SIG-M5 (cell line): ENCODE measurements at regions not wholly inside any gene's neighbourhood (a gene's known extent, or its start where the extent isn't known, plus 50 kb on each side); places are given as distances from the start of the nearest gene placed in this dataset.
"Not testable (repeated sequence)": the region's sequence is repeated elsewhere in the genome, so short reads cannot be mapped to it uniquely, and the experiment has no call there.

Source experiments
- DNase-seq: peaks from one replicate; lab custom pipeline; 2025; lab: John Stamatoyannopoulos, UW

- DNase-seq = no peak
Measured at GRCh38 chr10:3264161-3264761, 91.7 kb upstream of the PITRM1 start.

GRCh38 chr10:3263747-3264146 lies 91.2 kb upstream of the PITRM1 start:
- DNase-seq = no peak

- DNase-seq = no peak
Measured at GRCh38 chr10:3263082-3263481, 90.5 kb upstream of the PITRM1 start.

GRCh38 chr10:3261921-3262320 lies 89.3 kb upstream of the PITRM1 start:
- DNase-seq = no peak

- DNase-seq = no peak
Measured at GRCh38 chr10:3260066-3260834, 87.7 kb upstream of the PITRM1 start.

GRCh38 chr10:3259499-3259898 lies 86.9 kb upstream of the PITRM1 start:
- DNase-seq = no peak

GRCh38 chr10:3258394-3258793 lies 85.8 kb upstream of the PITRM1 start:
- DNase-seq = no peak

- DNase-seq = no peak
Measured at GRCh38 chr10:3255616-3256015, 83.0 kb upstream of the PITRM1 start.

- no peak for DNase-seq
Measured at GRCh38 chr10:3255075-3255474, 82.5 kb upstream of the PITRM1 start.

- DNase-seq = not testable (repeated sequence)
Measured at GRCh38 chr10:3253974-3254373, 81.4 kb upstream of the PITRM1 start.

GRCh38 chr10:3251172-3251571 lies 78.6 kb upstream of the PITRM1 start:
- DNase-seq = no peak

GRCh38 chr10:3249307-3249889 lies 76.8 kb upstream of the PITRM1 start:
- DNase-seq = no peak

GRCh38 chr10:3248526-3249306 lies 76.1 kb upstream of the PITRM1 start:
- no peak for DNase-seq

GRCh38 chr10:3245395-3245794 lies 72.8 kb upstream of the PITRM1 start:
- no peak for DNase-seq

- DNase-seq = no peak
Measured at GRCh38 chr10:3241967-3242650, 69.5 kb upstream of the PITRM1 start.

GRCh38 chr10:3241274-3241921 lies 68.8 kb upstream of the PITRM1 start:
- no peak for DNase-seq

GRCh38 chr10:3239920-3240894 lies 67.6 kb upstream of the PITRM1 start:
- DNase-seq = no peak

GRCh38 chr10:3239066-3239919 lies 66.7 kb upstream of the PITRM1 start:
- no peak for DNase-seq

- no peak for DNase-seq
Measured at GRCh38 chr10:3238115-3238871, 65.7 kb upstream of the PITRM1 start.
